OCI-LY7 (cell line): ENCODE measurements at regions not wholly inside any gene's neighbourhood (a gene's known extent, or its start where the extent isn't known, plus 50 kb on each side); places are given as distances from the start of the nearest gene placed in this dataset.

ENCODE experiments used
- CTCF ChIP-seq: fragments of 200-600 bp; sonication (generic); conservative IDR thresholded peaks from 2 replicates; pipeline ENCODE4 v1.5.1; 2014; ENCODE audit warnings: mild to moderate bottlenecking, antibody characterized with exemption, low read length, moderate library complexity, mixed read lengths
- EZH2phosphoT487 ChIP-seq: fragments of 200-600 bp; sonication (generic); IDR thresholded peaks from 2 replicates; pipeline ENCODE4 v1.6.1; 2018; ENCODE audit warnings: low read depth, borderline replicate concordance, mild to moderate bottlenecking, mixed run types, antibody characterized with exemption, low read length, moderate library complexity, mixed read lengths

GRCh38 chrX:122092360-122092759 lies 1045.0 kb downstream of the GLUD2 start:
- TF ChIP-seq CTCF (no peak), EZH2phosphoT487 (no peak)
